Putamen (tissue), 1 donor: ENCODE measurements at regions not wholly inside any gene's neighbourhood (a gene's known extent, or its start where the extent isn't known, plus 50 kb on each side); places are given as distances from the start of the nearest gene placed in this dataset.

Source experiments
- DNase-seq: peaks from one replicate; pipeline ENCODE4 v3.0.0-alpha.2; 2016; ENCODE audit warnings: low spot score

- no peak for DNase-seq
Measured at GRCh38 chr12:124096109-124096508, 123.1 kb downstream of the ZNF664 start.

- no peak for DNase-seq
Measured at GRCh38 chr12:124096869-124097434, 123.9 kb downstream of the ZNF664 start.

GRCh38 chr12:124097701-124098100 lies 124.7 kb downstream of the ZNF664 start:
- no peak for DNase-seq

- no peak for DNase-seq
Measured at GRCh38 chr12:124098101-124098757, 125.2 kb downstream of the ZNF664 start.

- DNase-seq = peak; percentile 66
Measured at GRCh38 chr12:124098887-124099286, 125.9 kb downstream of the ZNF664 start.

GRCh38 chr12:124099661-124100060 lies 126.6 kb downstream of the ZNF664 start:
- no peak for DNase-seq

- no peak for DNase-seq
Measured at GRCh38 chr12:124100572-124101178, 127.7 kb downstream of the ZNF664 start.

GRCh38 chr12:124105546-124105945 lies 132.5 kb downstream of the ZNF664 start:
- no peak for DNase-seq

GRCh38 chr12:124107351-124107750 lies 134.3 kb downstream of the ZNF664 start:
- no peak for DNase-seq

GRCh38 chr12:124109760-124110159 lies 136.7 kb downstream of the ZNF664 start:
- no peak for DNase-seq

- DNase-seq = no peak
Measured at GRCh38 chr12:124110372-124110883, 137.4 kb downstream of the ZNF664 start.

- DNase-seq = no peak
Measured at GRCh38 chr12:124111006-124111405, 138.0 kb downstream of the ZNF664 start.

GRCh38 chr12:124114316-124114715 lies 141.3 kb downstream of the ZNF664 start:
- DNase-seq = no peak

- no peak for DNase-seq
Measured at GRCh38 chr12:124115496-124115895, 142.5 kb downstream of the ZNF664 start.

- DNase-seq = no peak
Measured at GRCh38 chr12:124115976-124116690, 143.1 kb downstream of the ZNF664 start.

GRCh38 chr12:124120739-124121138 lies 147.7 kb downstream of the ZNF664 start:
- no peak for DNase-seq

- DNase-seq = no peak
Measured at GRCh38 chr12:124122722-124123121, 149.7 kb downstream of the ZNF664 start.

- no peak for DNase-seq
Measured at GRCh38 chr12:124123296-124124000, 150.4 kb downstream of the ZNF664 start.

- no peak for DNase-seq
Measured at GRCh38 chr12:124125203-124125871, 152.3 kb downstream of the ZNF664 start.

GRCh38 chr12:124126950-124127655 lies 154.1 kb downstream of the ZNF664 start:
- DNase-seq = no peak

- no peak for DNase-seq
Measured at GRCh38 chr12:124129132-124129531, 156.1 kb downstream of the ZNF664 start.
